HG03442 (cell line): ENCODE measurements at regions not wholly inside any gene's neighbourhood (a gene's known extent, or its start where the extent isn't known, plus 50 kb on each side); places are given as distances from the start of the nearest gene placed in this dataset.

Experiments
- ATAC-seq: cut with Tn5 transposase; IDR thresholded peaks from one replicate; pipeline ENCODE4 v1.9.1; 2021; ENCODE audit warnings: mild to moderate bottlenecking, moderate library complexity; ENCODE audit not compliant: unreplicated experiment

DNA sequence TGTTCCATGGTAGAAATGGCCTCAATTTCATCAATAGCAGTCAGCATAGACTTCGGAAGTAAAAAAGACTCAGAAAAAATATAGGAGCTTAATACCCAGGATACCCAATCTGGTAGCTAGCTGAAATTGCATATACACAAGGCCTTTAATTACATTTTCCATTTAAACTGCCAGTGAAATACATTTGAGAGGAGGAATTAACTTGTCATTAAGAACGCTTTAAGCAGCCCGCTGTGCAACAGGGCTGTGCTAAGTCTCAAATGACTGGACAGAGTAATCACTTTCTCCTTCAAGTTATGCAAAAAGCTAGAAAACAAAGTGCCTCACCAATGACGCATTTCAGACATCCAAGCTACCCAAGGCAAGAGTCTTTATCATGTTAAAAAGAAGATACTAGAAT lies 558.8 kb downstream of the MBD2 start:
- no peak for ATAC-seq

DNA sequence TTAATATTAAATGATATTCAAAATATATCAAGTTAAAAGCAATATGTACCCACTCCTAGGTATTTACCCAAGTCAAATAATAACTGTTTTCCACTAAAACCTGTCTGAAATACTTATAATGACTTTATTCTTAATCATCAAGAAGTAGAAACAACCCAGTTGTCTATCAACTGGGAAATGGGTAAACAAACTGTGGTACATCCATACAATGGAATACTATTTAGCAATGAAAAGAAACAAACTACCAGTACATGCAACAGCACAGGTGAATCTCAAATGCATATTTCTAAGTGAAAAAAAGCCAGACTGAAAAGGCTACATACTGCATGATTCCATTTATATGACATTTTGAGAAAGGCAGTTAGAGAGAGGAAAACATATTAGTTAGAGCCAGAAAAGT lies 559.9 kb downstream of the MBD2 start:
- ATAC-seq, result no peak

DNA sequence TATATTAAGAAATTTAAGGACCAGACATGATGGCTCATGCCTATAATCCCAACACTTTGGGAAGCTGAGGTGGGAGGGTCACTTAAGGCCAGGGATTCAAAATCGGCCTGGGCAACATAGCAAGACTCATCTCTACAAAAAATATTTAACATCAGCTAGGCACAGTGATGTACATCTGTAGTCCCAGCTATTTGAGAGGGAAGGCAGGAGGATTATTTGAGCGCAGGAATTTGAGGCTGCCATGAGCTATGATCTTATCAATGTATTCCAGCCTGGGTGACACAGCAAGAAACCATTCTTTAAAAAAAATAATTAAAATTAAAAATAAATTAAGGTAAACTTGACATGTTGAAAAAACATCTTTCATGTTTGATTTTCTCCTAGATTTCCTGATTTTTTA lies 564.2 kb downstream of the MBD2 start:
- no peak for ATAC-seq

DNA sequence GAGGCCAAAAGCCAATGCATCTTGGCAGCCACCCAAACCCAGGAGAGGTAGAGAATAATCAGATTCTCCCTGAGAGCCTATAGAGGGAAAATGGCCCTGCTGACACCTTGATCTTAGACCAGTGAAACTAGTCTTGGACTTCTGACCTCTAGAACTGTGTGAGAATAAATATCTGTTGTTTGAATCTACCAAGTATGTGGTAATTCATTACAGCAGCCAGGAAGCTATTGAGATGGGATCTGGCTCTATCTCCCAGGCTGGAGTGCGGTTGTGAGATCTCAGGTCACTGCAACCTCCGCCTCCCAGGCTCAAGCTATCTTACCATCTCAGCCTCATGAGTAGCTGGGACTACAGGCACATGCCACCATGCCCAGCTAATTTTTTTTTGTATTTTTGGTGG lies 567.2 kb downstream of the MBD2 start:
- ATAC-seq, result no peak

DNA sequence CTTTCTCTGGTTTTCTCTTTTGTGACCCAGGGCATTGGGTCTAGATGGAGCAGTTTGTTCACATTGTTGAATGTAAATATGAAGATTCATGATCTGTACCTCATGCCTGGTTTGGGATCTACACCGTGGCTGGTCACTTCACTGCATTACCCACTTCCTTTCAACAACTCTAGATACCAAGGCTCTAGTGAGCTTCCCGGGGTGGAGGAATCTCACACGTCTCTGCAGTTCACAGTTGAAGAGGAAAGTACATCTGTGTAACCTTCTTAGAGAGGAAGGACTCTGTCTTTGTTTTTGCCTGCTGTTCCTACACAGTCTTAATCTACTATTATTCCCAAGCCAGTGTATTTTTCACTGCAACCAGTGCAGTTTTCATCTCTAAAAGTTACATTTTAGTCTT lies 574.8 kb downstream of the MBD2 start:
- ATAC-seq, result no peak

DNA sequence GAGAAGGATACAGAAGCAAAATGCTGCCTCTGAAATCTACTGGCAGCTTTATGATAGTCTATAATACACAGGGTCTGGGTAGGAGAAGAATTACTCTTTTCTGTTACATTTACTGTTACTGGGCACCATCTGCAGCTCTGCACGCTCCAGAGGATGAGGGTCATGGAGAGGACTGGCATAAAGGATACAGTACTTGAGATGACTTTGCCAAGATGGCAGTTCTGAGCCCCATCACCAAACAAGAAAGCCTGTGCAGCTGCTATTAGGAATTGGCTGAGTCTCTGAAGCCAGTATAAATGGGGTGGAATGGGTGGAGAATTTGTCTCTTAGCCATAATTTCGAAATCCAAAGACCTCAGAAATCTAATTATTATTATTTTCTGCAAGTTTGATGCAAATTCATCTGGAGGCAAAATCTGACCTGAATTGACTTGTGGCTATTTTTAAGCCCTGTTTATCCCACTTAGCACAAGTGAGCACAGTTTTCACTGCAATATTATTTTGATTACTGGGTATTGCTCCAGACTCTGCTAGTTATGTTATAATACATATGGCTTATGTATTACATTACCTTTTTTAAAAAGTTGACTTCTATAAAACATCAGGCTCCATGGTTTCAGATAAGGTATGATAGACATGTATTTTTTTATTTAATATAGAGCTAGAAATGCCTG lies 579.5 kb downstream of the MBD2 start:
- ATAC-seq, result no peak

DNA sequence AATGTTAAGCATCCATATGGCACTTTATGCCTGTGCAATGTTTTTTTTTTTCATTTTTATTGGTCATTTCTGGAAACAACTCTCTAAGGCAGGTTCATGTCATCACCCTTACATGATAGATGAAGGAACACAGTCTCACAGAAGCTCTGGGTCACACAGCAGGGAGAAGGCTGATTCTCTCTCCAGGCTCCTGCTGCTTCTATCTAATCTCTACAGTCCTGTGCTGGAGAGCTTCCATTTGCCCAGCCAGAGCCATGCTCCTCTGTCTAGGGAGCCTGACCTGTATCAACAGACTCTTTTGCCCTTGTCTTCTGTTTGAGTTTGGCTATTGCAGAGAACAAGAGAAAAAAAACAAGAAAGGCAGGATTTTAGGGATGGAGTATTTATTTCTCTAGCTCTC lies 584.8 kb downstream of the MBD2 start:
- ATAC-seq, result no peak

DNA sequence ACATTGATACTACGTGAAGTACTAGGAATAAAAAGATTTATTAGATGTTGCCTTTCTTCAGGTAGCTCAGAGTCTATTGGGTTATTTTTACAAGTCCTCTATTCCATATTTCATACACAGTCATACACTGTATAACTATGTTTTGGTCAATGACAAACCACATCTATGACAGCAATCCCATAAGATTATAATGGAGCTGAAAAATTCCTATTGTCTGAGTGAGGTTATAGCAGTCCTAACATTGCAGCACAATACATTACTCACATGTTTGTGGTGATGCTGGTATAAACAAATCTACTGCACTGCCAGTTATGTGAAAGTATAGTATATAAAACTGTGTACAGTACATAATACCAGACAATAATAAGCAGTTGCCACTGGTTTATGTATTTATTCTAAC lies 595.1 kb downstream of the MBD2 start:
- no peak for ATAC-seq

DNA sequence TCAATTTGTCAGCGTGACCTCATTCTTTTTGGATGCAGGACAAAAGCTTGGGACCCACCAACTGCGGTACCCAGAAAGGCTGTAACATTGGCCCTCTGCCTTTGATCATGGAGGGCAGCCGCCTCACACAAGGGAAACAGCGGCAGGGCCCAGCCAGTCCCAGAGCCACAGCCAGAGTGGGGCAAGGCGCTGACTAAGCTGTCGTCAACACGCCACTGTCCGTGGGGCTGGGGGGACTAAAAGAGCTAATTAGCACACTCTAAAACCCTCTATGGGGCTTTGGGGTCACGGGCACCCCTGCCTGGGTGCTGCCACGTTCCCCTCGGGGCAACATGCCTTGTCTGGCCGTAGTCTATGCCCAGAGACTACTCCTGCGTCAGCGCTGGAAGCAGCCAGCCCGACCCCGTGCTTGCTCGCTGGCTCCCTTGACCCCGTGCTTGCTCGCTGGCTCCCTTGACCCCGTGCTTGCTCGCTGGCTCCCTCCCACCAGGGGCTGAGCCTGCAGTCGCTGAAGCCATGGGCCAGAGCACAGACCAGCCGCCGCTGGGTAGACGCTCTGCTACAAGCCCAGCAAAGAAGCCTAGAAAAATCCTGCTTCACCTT lies 598.4 kb downstream of the MBD2 start:
- no peak for ATAC-seq

DNA sequence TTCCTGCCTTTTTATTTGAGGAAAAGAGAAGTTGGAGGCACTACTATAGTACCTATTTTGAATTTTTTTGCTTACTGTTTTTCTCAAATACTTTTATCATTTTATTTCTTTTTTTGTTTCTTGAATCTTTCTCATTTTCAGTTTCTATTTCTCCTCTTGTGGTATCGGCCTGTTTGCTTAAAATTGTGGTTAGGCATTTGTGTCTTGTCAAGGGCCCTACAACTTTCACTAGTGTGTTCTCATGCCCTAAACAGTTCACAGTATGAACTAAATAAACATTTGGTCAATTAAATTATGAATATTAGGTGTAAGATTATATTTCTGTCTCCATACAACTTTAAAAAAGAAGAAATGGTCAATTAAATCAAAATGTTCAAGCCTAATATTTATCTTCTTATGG lies 613.5 kb downstream of the MBD2 start:
- ATAC-seq, result no peak

DNA sequence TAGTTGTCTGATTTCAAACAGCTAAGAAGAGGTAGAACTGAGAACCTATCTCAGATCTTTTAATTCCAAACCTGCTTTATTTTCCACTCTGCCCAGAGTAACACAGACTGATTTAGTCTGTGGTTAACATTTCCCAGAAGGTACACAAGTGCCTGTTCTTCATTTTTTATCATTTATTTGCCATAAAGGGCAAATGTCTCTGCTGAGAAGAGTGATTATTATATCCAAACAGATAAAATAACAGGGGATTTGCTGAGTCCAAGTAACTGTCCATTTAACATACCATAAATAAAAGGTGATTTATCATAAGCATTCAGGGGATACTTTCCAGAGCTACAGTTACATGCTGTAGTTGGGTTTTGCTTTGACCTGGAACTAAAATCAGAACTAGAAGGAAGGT lies 617.7 kb downstream of the MBD2 start:
- ATAC-seq, result no peak

DNA sequence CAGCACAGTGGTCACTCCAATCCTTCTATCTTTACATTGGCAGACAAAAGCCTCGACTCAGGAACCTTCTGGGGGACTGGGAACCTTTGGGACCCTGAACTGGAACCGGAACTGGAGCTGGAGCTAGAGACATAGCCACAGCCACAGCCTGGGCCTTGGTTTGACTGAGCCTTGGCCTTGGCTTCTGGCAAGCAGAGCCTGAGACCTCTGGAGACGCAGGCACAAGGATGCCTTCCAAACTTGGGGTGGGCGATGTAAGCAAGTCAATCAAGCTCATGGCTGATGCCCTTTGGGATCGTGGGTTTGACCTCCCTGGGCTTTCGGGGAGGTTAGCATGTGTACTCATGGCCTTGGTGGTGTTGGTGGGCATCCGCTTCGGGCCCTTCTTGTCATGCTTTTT lies 619.3 kb downstream of the MBD2 start:
- ATAC-seq, result no peak

DNA sequence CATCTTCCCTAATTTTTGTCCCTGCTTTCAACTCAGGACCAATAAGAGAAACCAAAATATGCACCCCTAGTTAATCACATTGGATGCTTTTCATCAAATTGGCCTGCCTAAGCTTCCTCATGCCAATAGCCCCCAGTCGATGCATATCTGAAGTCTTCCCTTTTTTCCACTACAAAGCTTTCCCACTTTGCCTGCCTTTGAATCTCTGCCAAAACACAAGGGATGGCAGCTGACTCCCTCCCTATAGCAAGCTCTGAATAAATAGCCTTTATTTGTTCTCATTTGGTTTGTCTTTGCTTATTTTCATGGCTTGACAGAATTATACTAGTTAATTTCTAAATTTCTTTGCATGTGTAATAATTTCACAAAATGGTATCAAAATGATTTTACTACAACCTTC lies 621.2 kb downstream of the MBD2 start:
- ATAC-seq, result no peak

DNA sequence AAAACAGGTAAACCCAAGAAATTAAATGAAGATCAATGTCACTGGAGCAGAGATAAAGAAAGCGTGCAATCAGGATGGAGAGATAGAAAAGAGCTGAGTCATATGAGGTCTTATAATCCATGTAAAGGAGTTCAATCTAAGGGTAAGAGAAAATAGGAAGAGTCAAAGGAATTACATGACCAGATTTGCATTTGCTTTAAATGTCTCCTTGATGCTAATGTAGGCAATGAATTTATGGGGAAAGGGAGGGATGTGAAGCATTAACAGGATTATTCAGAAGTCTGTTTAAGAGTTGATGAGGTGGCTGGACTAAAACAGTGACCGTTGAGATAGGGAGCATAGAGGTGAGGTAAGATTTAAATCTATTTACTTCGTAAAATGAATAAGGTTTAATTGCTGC lies 623.1 kb downstream of the MBD2 start:
- ATAC-seq, result no peak

DNA sequence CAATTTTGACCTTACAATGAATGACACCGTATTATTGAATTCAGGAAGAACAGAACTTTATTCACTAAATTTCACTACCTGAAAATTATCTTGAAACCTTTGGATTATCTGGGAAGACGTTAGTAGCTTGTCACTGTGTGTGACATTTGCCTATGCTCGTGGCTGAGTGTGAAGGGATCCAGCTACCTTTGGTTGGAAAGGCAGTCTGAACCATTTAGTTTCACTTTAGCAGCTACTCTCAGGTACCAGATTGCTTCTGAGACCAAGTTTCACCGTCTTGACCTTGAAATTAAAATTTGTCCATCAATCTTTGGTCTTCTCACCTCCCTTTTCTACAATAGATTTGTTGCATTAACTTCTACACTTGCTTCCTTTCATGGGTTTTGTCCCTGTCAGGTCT lies 637.5 kb downstream of the MBD2 start:
- no peak for ATAC-seq
